CD4-positive, alpha-beta T cell (primary cell): ENCODE measurements at regions not wholly inside any gene's neighbourhood (a gene's known extent, or its start where the extent isn't known, plus 50 kb on each side); places are given as distances from the start of the nearest gene placed in this dataset.

Experiments
- ATAC-seq: fragments of 200-7000 bp; cut with Tn5 transposase; one replicate; pipeline ENCODE4 v1.10.0; 2022; ENCODE audit warnings: mild to moderate bottlenecking; ENCODE audit not compliant: poor library complexity
- CTCF ChIA-PET: fragments of 350-600 bp; sonication (Branson Sonifier 250); formaldehyde crosslinking; loops from one replicate; lab custom pipeline; 2021; ENCODE audit warnings: antibody characterized with exemption, inconsistent platforms; lab: Charles Lee
- POLR2A ChIA-PET: fragments of 350-600 bp; sonication (Branson Sonifier 250); formaldehyde crosslinking; loops from one replicate; lab custom pipeline; 2021; ENCODE audit warnings: antibody characterized with exemption, inconsistent platforms; lab: Charles Lee
- DNase-seq, 14 experiments: peaks; one replicate each; pipeline ENCODE4 v3.0.0-alpha.2; 2013 to 2020; ENCODE audit warnings: mixed read lengths in 2 of 14
- H3K27ac ChIP-seq, 2 donors: one replicate each; pipeline versions ENCODE4 v1.5.1 to v1.7.0; 2013; ENCODE audit warnings: low read length in 2 of 2, low read depth in 1 of 2, mild to moderate bottlenecking in 1 of 2
- H3K27me3 ChIP-seq, 2 experiments: 1 replicate in 1 of 2; 2 replicates in 1 of 2; pipeline versions ENCODE4 v1.6.1 to v1.7.0; 2013; ENCODE audit warnings: low read length in 2 of 2, control low read depth in 1 of 2, mild to moderate bottlenecking in 1 of 2, moderate library complexity in 1 of 2; ENCODE audit not compliant: insufficient read depth in 2 of 2, control insufficient read depth in 1 of 2
- H3K36me3 ChIP-seq: one replicate; pipeline ENCODE4 v1.6.1; 2013; ENCODE audit warnings: low read length, control low read depth; ENCODE audit not compliant: insufficient read depth
- H3K4me1 ChIP-seq: one replicate; pipeline ENCODE4 v1.6.1; 2013; ENCODE audit warnings: low read length, control low read depth; ENCODE audit not compliant: insufficient read depth
- H3K4me3 ChIP-seq: one replicate; pipeline ENCODE4 v1.5.1; 2013; ENCODE audit warnings: mild to moderate bottlenecking, low read length, moderate library complexity
- H3K9me3 ChIP-seq, 2 experiments: 1 replicate in 1 of 2; 2 replicates in 1 of 2; pipeline versions ENCODE4 v1.6.1 to v1.7.0; 2013; ENCODE audit warnings: low read length in 2 of 2, mild to moderate bottlenecking in 2 of 2, control low read depth in 1 of 2, moderate library complexity in 1 of 2; ENCODE audit not compliant: control insufficient read depth in 1 of 2, insufficient read depth in 1 of 2
- H3K27ac Mint-ChIP-seq: one replicate; pipeline ENCODE4 v1.8.0; 2020; ENCODE audit warnings: mixed read lengths
- H3K27me3 Mint-ChIP-seq: one replicate; pipeline ENCODE4 v1.8.0; 2021; ENCODE audit warnings: mixed read lengths
- H3K36me3 Mint-ChIP-seq: one replicate; pipeline ENCODE4 v1.8.0; 2021; ENCODE audit warnings: low read depth, mixed read lengths
- H3K4me1 Mint-ChIP-seq: one replicate; pipeline ENCODE4 v1.8.0; 2021; ENCODE audit warnings: low read depth, mixed read lengths
- H3K4me3 Mint-ChIP-seq: one replicate; pipeline ENCODE4 v1.8.0; 2020; ENCODE audit warnings: mild to moderate bottlenecking, mixed read lengths
- H3K9me3 Mint-ChIP-seq: one replicate; pipeline ENCODE4 v1.8.0; 2020; ENCODE audit warnings: mixed read lengths
- intact Hi-C, 2 experiments: fragments of 100-400 bp; cut with DNase I in 1 of 2; cut with micrococcal nuclease in 1 of 2; formaldehyde crosslinking; loops; one replicate each; pipeline versions ENCODE4 v1.15.1 to v1.9.0; 2023 to 2025; cut with DNase I, micrococcal nuclease
- TF ChIP-seq, protein P1 (sequence below): fragments of 200-600 bp; IDR thresholded peaks from one replicate; pipeline ENCODE4 v1.8.0; 2022; ENCODE audit warnings: antibody characterized with exemption, mild to moderate bottlenecking

GRCh38 chr13:81247711-81248110, 906.8 kb upstream of the SPRY2 start:
- POLR2A ChIA-PET, result no interaction called here
- H3K9me3 Mint-ChIP-seq, result peaks cover 4% of the 10 kb centered on the region

GRCh38 chr13:81246556-81246955, 905.6 kb upstream of the SPRY2 start:
- no peak for ATAC-seq
- POLR2A ChIA-PET, result no interaction called here
- peaks cover 4% of the 10 kb centered on the region for H3K9me3 Mint-ChIP-seq
- H3K36me3 Mint-ChIP-seq, result no peaks in the 10 kb centered on the region
- Histone ChIP-seq H3K36me3 (no peaks in the 10 kb centered on the region), H3K27me3 (no peaks in the 10 kb centered on the region), H3K4me3 (no peak overlapping the region), H3K9me3 (peaks cover 0 to 12% of the 10 kb centered on the region in 2 experiments), H3K4me1 (no peaks in the 10 kb centered on the region), H3K27ac (no peak overlapping the region)
- no peaks in the 10 kb centered on the region for H3K4me1 Mint-ChIP-seq
- no peaks in the 10 kb centered on the region for H3K27me3 Mint-ChIP-seq
- DNase-seq, result no peak
- H3K27ac Mint-ChIP-seq, result no peak overlapping the region
- CTCF ChIA-PET, result no interaction called here
- intact Hi-C loops, result no loop called here
- no peak overlapping the region for H3K4me3 Mint-ChIP-seq
- TF ChIP-seq, protein P1, sequence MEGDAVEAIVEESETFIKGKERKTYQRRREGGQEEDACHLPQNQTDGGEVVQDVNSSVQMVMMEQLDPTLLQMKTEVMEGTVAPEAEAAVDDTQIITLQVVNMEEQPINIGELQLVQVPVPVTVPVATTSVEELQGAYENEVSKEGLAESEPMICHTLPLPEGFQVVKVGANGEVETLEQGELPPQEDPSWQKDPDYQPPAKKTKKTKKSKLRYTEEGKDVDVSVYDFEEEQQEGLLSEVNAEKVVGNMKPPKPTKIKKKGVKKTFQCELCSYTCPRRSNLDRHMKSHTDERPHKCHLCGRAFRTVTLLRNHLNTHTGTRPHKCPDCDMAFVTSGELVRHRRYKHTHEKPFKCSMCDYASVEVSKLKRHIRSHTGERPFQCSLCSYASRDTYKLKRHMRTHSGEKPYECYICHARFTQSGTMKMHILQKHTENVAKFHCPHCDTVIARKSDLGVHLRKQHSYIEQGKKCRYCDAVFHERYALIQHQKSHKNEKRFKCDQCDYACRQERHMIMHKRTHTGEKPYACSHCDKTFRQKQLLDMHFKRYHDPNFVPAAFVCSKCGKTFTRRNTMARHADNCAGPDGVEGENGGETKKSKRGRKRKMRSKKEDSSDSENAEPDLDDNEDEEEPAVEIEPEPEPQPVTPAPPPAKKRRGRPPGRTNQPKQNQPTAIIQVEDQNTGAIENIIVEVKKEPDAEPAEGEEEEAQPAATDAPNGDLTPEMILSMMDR, result no peak

More at GRCh38 chr13:81247711-81248110, 906.8 kb upstream of the SPRY2 start:
- Histone ChIP-seq H3K4me1 (no peaks in the 10 kb centered on the region), H3K4me3 (no peak overlapping the region), H3K36me3 (no peaks in the 10 kb centered on the region), H3K27me3 (no peaks in the 10 kb centered on the region), H3K27ac (no peak overlapping the region), H3K9me3 (peaks cover 0 to 12% of the 10 kb centered on the region in 2 experiments)
- Mint-ChIP-seq H3K36me3 (no peaks in the 10 kb centered on the region), H3K4me1 (no peaks in the 10 kb centered on the region), H3K4me3 (no peak overlapping the region), H3K27ac (no peak overlapping the region), H3K27me3 (no peaks in the 10 kb centered on the region)
- CTCF ChIA-PET, result no interaction called here
- TF ChIP-seq, protein P1, result no peak
- ATAC-seq, result no peak
- no peak for DNase-seq
- intact Hi-C loops, result no loop called here

DNA sequence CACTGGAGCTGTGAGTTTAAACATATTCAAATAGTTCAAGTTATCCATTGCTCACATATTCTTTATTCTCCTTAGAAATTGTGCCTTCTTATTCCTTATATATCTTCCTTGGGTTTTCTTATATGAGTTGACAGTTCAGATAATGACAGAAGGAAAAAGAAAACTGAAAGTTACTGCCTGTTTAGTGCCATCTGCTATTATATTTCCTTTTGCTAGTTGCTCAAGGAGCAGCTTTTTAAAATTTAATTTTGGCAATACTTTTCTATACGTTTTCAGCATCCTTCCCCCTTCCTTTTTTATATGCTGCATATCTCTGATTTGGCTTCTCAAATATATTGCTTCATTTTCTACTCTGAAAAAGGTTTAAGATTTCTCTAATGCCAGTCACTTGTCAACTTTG, 903.1 kb upstream of the SPRY2 start:
- intact Hi-C loops, result no loop called here
- Histone ChIP-seq H3K27ac (no peak overlapping the region), H3K27me3 (no peaks in the 10 kb centered on the region), H3K4me3 (no peak overlapping the region), H3K36me3 (no peaks in the 10 kb centered on the region), H3K9me3 (peaks cover 0 to 12% of the 10 kb centered on the region in 2 experiments), H3K4me1 (no peaks in the 10 kb centered on the region)
- ChIA-PET POLR2A (no interaction called here), CTCF (no interaction called here)
- Mint-ChIP-seq H3K27ac (no peak overlapping the region), H3K4me3 (no peak overlapping the region), H3K9me3 (peaks cover 4% of the 10 kb centered on the region), H3K4me1 (no peaks in the 10 kb centered on the region), H3K36me3 (no peaks in the 10 kb centered on the region), H3K27me3 (no peaks in the 10 kb centered on the region)
- TF ChIP-seq, protein P1, result no peak
- ATAC-seq (no peak), DNase-seq (no peak)
